Brain microvascular endothelial cell (primary cell): ENCODE measurements at regions not wholly inside any gene's neighbourhood (a gene's known extent, or its start where the extent isn't known, plus 50 kb on each side); places are given as distances from the start of the nearest gene placed in this dataset.

Experiments
- DNase-seq: peaks from one replicate; pipeline ENCODE4 v3.0.0-alpha.2; 2020
- H3K27ac ChIP-seq: fragments of 250-450 bp; sonication (Bioruptor Pico); 2 replicates; pipeline ENCODE4 v1.5.1; 2020; ENCODE audit warnings: mild to moderate bottlenecking, moderate library complexity
- H3K27me3 ChIP-seq: fragments of 250-450 bp; sonication (Bioruptor Pico); replicated peaks from 2 replicates; pipeline ENCODE4 v1.5.1; 2020; ENCODE audit warnings: mild to moderate bottlenecking
- H3K36me3 ChIP-seq: fragments of 250-450 bp; sonication (Bioruptor Pico); replicated peaks from 2 replicates; pipeline ENCODE4 v1.5.1; 2020; ENCODE audit warnings: mild to moderate bottlenecking
- H3K4me3 ChIP-seq: 2 replicates; pipeline ENCODE4 v1.5.1; 2011; ENCODE audit warnings: low read depth, mild to moderate bottlenecking, control low read depth, low read length, moderate library complexity
- in situ Hi-C: cut with HindIII; loops from 2 replicates; pipeline ENCODE4 v1.10.0; 2017; ENCODE audit warnings: low sequenced_read_pairs, low pct_ligation_motif_present
- TF ChIP-seq, protein P1 (sequence below): IDR thresholded peaks from 2 replicates; pipeline ENCODE4 v1.5.1; 2011; ENCODE audit warnings: low read depth, mild to moderate bottlenecking, moderate library complexity, low read length, control low read depth, inconsistent platforms; ENCODE audit errors: missing control alignments

DNA sequence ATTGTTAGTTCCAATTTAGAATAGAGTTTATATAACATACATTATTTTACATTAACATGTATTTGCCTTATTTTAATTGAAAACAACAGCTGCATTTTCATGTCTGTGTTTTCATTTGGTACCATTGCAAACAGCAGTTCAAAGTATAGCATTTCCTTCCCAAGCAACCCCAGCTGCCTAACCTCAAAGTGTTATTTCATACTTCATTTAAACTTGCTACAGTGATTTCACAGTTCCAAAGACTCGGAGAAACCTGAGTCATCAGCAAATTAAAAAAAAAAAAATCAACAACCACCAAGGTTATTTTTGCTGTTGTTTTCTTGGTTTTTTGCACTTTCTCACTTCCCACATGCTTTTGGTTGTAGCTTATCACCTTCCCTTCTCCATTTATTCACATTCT lies 236.5 kb upstream of the SPHKAP start:
- no peaks in the 10 kb centered on the region for H3K36me3 ChIP-seq
- in situ Hi-C loops = no loop called here
- H3K4me3 ChIP-seq = no peak overlapping the region
- H3K27ac ChIP-seq = no peak overlapping the region
- TF ChIP-seq, protein P1, sequence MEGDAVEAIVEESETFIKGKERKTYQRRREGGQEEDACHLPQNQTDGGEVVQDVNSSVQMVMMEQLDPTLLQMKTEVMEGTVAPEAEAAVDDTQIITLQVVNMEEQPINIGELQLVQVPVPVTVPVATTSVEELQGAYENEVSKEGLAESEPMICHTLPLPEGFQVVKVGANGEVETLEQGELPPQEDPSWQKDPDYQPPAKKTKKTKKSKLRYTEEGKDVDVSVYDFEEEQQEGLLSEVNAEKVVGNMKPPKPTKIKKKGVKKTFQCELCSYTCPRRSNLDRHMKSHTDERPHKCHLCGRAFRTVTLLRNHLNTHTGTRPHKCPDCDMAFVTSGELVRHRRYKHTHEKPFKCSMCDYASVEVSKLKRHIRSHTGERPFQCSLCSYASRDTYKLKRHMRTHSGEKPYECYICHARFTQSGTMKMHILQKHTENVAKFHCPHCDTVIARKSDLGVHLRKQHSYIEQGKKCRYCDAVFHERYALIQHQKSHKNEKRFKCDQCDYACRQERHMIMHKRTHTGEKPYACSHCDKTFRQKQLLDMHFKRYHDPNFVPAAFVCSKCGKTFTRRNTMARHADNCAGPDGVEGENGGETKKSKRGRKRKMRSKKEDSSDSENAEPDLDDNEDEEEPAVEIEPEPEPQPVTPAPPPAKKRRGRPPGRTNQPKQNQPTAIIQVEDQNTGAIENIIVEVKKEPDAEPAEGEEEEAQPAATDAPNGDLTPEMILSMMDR = no peak
- DNase-seq = no peak
- H3K27me3 ChIP-seq = no peaks in the 10 kb centered on the region

DNA sequence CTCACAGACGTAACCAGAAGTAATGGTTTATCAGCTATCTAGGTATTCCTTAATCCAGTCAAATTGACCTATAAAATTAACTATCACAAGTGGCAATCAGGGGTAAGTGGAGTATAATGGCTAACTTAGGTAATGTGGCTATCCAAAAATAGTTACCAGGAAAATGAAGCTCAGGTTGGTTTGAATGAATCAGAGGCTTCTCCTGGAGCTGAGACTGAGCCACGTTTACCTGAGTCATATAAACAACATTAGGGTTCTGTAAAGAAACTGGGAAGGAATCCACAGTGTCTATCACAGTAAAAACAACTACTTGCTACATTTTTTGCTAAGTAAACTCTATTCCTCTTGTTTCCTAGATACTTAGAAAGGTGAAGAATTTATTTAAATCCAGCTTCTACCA lies 236.0 kb upstream of the SPHKAP start:
- Histone ChIP-seq H3K4me3 (no peak overlapping the region), H3K27me3 (no peaks in the 10 kb centered on the region), H3K36me3 (no peaks in the 10 kb centered on the region), H3K27ac (no peak overlapping the region)
- TF ChIP-seq, protein P1 = no peak
- in situ Hi-C loops = no loop called here
- DNase-seq = no peak

DNA sequence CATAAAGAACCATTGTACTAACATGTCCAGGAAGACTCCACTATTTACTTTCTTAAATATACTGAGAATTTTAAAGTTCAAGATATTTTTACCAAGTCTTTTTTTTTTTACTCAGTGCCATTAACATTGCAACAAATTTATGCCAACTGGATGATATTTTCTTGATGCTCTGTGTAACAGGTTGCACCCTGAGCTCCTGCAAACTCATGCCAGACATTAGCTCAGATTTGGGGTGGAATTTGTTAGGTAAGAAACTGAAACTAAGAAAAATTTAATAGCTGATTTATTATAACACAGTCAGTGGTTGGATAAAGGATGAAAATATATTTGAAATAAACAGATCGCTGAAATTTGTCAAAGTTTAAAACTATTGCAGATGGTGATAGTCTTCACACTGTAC lies 228.6 kb upstream of the SPHKAP start:
- TF ChIP-seq, protein P1 = no peak
- no peak for DNase-seq
- Histone ChIP-seq H3K27ac (no peak overlapping the region), H3K36me3 (no peaks in the 10 kb centered on the region), H3K4me3 (no peak overlapping the region), H3K27me3 (no peaks in the 10 kb centered on the region)
- in situ Hi-C loops = no loop called here

DNA sequence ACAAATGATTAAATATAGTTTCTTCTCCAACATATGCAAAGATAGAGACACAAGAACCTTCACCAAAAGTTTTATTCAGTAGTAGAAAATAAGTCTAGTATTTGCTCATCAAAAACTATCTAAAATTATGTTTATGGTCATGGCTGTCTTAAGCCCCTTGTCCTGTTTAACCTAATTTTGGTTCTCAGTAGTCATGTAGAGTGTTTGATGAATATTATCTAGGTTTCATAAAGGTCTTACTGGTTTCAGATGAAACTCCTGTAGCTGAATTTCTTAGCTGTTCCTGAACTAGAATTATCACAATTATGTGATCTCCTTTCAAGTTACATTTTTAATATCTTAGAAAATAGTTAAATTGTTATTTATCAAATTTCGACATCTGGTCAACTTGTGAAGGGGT lies 228.0 kb upstream of the SPHKAP start:
- DNase-seq = no peak
- TF ChIP-seq, protein P1 = no peak
- no peak overlapping the region for H3K27ac ChIP-seq
- H3K36me3 ChIP-seq = no peaks in the 10 kb centered on the region
- no peak overlapping the region for H3K4me3 ChIP-seq
- no peaks in the 10 kb centered on the region for H3K27me3 ChIP-seq
- in situ Hi-C loops = no loop called here

DNA sequence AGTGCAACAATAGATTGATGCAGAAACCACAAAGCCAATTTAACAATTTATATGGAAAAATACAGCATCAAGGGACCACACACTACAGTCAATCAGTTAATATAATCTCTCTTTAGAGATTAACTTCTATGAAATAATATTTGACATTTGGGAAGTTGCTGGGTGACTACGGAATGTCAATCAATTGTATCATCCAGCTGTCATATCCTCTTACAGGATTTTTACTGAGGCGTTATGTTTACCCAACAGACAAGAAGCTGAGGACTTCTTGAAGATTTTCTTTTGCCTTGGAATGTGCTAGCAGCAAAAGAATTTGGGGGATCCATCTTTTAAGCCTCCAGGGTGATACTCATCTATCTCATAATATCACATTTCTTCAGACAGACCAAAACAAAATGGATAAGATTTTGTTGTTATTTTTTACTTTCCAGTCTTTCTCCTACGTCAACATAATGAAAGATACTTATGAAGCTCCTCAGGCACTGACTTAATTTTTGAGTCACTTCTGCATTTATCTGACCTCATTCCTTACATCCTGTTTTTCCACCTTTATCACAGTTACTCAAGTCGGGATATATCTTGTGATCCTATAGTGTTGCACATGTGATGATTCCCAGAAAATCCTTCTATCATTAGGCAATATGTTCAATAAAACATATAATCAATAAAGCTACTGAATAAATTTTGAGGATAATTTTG lies 227.2 kb upstream of the SPHKAP start:
- no peak overlapping the region for H3K27ac ChIP-seq
- DNase-seq = no peak
- TF ChIP-seq, protein P1 = no peak
- no peak overlapping the region for H3K4me3 ChIP-seq
- no peaks in the 10 kb centered on the region for H3K36me3 ChIP-seq
- in situ Hi-C loops = no loop called here
- no peaks in the 10 kb centered on the region for H3K27me3 ChIP-seq

DNA sequence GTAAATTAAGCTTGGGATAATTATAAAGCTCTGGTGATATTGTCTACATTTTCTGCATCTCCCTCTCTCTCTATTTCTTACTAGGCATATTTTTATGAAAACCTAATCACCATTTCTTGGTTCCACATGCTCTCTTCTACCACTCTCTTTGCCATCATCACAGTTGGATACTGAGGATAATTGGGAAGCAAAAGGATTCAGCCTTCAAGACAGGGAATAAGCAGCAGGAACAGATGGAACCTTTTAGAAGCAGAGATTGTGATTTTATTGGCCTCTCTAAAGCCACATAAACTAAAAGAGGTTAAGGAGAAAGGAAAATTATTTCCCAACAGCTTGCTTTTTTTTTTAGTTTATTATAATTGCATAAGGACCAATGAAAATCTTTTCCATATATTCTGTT lies 226.3 kb upstream of the SPHKAP start:
- DNase-seq = no peak
- no peak overlapping the region for H3K27ac ChIP-seq
- no peaks in the 10 kb centered on the region for H3K36me3 ChIP-seq
- H3K4me3 ChIP-seq = no peak overlapping the region
- H3K27me3 ChIP-seq = no peaks in the 10 kb centered on the region
- TF ChIP-seq, protein P1 = no peak
- in situ Hi-C loops = no loop called here
